ENCODE measurements at regions not wholly inside any gene's neighbourhood (a gene's known extent, or its start where the extent isn't known, plus 50 kb on each side); places are given as distances from the start of the nearest gene placed in this dataset.

DNA sequence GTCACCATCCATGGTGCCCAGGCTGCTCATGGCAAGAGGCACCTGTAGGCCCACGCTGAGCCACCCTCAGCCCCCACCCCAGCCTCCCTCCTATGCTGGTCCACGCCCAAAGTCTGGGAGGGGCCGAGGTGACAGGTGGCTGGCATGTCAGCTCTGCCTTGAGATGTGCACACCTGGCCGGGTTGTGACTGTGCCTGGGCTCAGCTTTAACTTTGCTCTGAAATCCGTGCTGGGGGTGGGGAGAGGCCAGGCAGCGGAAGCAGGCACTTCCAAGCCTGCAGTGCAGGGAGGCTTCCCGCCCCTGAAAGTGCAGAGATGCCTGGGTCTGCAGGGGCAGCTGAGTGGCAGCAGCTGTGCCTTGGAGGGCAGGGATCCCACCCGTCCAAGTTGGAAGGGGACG is 1124.8 kb downstream of the SI start:
- H3K4me3 Mint-ChIP-seq, result no peak overlapping the region
- intact Hi-C loops (cut with micrococcal nuclease), result no loop called here
- no peaks in the 10 kb centered on the region for H3K4me1 Mint-ChIP-seq (ENCODE audit: low read depth)
- H3K36me3 Mint-ChIP-seq (ENCODE audit: low read depth), result no peaks in the 10 kb centered on the region
- no peaks in the 10 kb centered on the region for H3K27me3 Mint-ChIP-seq
- no peaks in the 10 kb centered on the region for H3K9me3 Mint-ChIP-seq
- no peak overlapping the region for H3K27ac Mint-ChIP-seq

DNA sequence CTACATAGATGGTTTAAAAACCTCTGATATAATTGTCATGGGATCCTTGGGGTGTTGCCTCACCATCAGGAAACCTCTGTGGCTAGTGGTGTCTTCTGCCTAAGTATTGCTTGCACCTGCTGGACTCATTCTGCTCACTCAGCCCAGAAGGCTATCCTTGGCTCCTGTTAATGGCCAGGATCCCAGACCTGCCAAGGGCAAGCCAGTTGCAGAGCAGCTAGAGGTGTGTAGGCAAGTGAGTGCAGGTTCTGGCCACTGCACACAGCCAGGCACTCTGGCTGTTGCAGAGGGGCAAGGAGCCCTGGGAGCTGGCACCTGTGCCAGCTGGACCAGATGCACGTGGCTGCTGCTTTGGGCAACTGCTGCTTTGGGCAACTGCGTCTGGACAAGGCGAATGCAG is 1125.8 kb downstream of the SI start:
- Mint-ChIP-seq H3K36me3 (ENCODE audit: low read depth) (no peaks in the 10 kb centered on the region), H3K27me3 (no peaks in the 10 kb centered on the region), H3K27ac (no peak overlapping the region), H3K4me1 (ENCODE audit: low read depth) (no peaks in the 10 kb centered on the region), H3K4me3 (no peak overlapping the region), H3K9me3 (no peaks in the 10 kb centered on the region)
- intact Hi-C loops (cut with micrococcal nuclease), result no loop called here

DNA sequence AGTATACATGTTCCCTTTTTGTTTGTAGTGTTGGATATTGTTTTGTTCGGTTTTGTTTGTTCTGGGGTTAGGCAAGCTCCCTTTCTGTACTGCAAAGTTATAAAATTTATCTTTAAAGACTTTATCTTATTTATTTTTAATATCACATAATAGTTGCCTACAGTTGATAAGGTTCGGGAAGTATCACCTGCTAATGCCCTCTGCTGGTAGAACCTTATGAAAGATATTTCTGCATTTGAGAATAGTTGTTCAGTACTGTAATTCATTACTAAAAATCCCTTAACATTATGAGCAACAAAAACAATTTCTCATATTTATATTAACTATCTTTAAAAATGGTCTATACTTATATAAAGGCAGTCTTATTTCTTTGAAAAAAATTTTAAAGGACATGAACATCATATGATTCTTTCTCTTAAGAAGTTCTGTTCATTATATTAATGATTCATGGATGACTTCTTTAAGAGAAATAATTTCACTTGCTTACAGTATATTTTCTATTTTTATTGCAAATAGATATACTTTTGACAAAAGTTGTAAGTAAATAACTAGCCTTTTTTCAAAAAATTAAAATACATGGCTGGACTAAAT is 1126.8 kb downstream of the SI start:
- H3K4me1 Mint-ChIP-seq (ENCODE audit: low read depth), result no peaks in the 10 kb centered on the region
- no peaks in the 10 kb centered on the region for H3K9me3 Mint-ChIP-seq
- intact Hi-C loops (cut with micrococcal nuclease), result no loop called here
- no peak overlapping the region for H3K27ac Mint-ChIP-seq
- no peaks in the 10 kb centered on the region for H3K36me3 Mint-ChIP-seq (ENCODE audit: low read depth)
- no peaks in the 10 kb centered on the region for H3K27me3 Mint-ChIP-seq
- H3K4me3 Mint-ChIP-seq, result no peak overlapping the region

- Mint-ChIP-seq H3K27ac (no peak overlapping the region), H3K36me3 (ENCODE audit: low read depth) (no peaks in the 10 kb centered on the region), H3K9me3 (peaks cover 21% of the 10 kb centered on the region), H3K4me1 (ENCODE audit: low read depth) (no peaks in the 10 kb centered on the region), H3K27me3 (no peaks in the 10 kb centered on the region), H3K4me3 (no peak overlapping the region)
- intact Hi-C loops (cut with micrococcal nuclease), result no loop called here
These were observed 1131.5 kb downstream of the SI start for GRCh38 chr3:163946785-163947184.

DNA sequence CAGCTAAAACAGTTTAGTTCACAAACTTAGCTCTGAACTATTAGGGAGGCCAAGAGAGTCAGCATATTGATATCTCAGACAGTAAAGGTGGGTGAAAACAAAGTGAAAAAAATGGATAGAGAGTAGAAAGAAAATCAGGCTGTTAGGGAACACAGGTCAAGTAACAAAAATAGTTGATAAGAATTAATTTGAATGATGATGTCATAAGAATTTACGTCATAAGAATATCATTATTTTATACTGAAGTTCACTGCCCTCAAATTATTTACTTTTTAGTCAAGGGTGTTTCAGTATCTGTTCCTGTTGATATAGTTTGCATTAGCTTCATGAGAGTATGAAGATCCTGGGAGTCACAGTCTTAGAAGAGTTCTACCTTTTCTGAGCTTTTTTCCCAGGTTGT is 1134.6 kb downstream of the SI start:
- intact Hi-C loops (cut with micrococcal nuclease), result no loop called here
- peaks cover 30% of the 10 kb centered on the region for H3K9me3 Mint-ChIP-seq
- no peak overlapping the region for H3K27ac Mint-ChIP-seq
- H3K4me3 Mint-ChIP-seq, result no peak overlapping the region
- H3K36me3 Mint-ChIP-seq (ENCODE audit: low read depth), result no peaks in the 10 kb centered on the region
- H3K27me3 Mint-ChIP-seq, result no peaks in the 10 kb centered on the region
- H3K4me1 Mint-ChIP-seq (ENCODE audit: low read depth), result no peaks in the 10 kb centered on the region

DNA sequence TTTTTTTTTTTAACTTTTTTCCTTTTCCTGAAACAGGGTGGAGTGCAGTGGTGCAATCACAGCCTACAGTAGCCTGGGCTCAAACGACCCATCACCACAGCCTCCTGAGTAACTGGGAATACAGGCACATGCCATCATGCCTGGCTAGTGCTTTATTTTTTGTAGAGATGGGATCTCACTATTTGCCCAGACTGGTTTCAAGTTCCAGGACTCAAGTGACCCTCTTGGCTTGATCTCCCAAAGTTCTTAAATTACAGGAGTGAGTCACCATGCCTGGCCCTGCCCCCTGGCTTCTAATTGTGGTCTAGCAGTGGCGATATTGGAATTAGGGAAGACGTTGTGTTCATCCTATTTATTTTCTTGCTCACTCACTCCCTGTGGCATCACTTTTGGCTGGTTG is 1138.4 kb downstream of the SI start:
- Mint-ChIP-seq H3K36me3 (ENCODE audit: low read depth) (no peaks in the 10 kb centered on the region), H3K27ac (no peak overlapping the region), H3K4me3 (no peak overlapping the region), H3K27me3 (no peaks in the 10 kb centered on the region), H3K9me3 (peaks cover 30% of the 10 kb centered on the region), H3K4me1 (ENCODE audit: low read depth) (no peaks in the 10 kb centered on the region)
- intact Hi-C loops (cut with micrococcal nuclease), result no loop called here

DNA sequence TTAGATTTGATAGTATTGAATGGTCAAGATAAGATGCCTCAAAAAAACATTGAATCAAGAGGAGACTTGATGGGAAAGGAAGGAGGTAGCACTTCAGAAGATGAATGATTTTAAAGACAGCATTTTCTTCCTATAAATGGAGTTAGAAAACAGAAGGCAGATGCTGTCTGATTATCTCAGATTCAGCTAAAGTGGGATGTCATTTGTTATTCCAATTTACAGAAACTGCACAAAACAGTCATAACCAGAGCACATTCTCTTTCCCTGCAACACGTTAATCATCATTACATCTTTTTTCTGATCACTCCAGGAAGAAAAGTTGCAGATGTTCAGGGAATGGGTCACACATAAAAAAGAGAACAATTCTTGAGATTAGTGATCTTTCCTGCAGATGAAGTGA is 1141.8 kb downstream of the SI start:
- Mint-ChIP-seq H3K4me3 (no peak overlapping the region), H3K27me3 (no peaks in the 10 kb centered on the region), H3K27ac (no peak overlapping the region), H3K36me3 (ENCODE audit: low read depth) (no peaks in the 10 kb centered on the region), H3K9me3 (peaks cover 9% of the 10 kb centered on the region), H3K4me1 (ENCODE audit: low read depth) (no peaks in the 10 kb centered on the region)
- intact Hi-C loops (cut with micrococcal nuclease), result no loop called here

DNA sequence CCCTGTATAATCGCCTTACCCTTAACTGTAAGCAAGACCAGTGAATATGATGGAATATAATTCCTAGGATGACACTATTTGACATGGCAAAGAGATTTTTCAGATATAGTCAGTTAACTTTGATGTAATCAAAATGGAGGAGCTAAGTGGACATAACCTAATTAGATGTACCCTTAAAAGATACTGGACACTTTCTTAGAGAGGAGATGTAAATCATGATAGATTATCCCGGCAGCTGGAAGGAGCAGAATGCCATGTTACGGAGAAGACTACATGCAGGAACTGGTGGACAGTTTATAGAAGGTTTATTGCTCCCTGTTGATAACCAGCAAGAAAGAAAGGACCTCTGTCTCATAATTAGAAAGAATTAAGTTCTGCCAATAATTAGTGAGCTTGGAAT is 1142.9 kb downstream of the SI start:
- intact Hi-C loops (cut with micrococcal nuclease), result no loop called here

GRCh38 chr3:163929069-163929652 is 1149.1 kb downstream of the SI start:
- no peaks in the 10 kb centered on the region for H3K4me1 Mint-ChIP-seq (ENCODE audit: low read depth)
- intact Hi-C loops (cut with micrococcal nuclease), result no loop called here
- H3K27ac Mint-ChIP-seq, result no peak overlapping the region
- no peaks in the 10 kb centered on the region for H3K27me3 Mint-ChIP-seq
- H3K4me3 Mint-ChIP-seq, result no peak overlapping the region
- H3K9me3 Mint-ChIP-seq, result no peaks in the 10 kb centered on the region
- no peaks in the 10 kb centered on the region for H3K36me3 Mint-ChIP-seq (ENCODE audit: low read depth)

More for the DNA sequence above, 1142.9 kb downstream of the SI start:
- Mint-ChIP-seq H3K27me3 (no peaks in the 10 kb centered on the region), H3K4me1 (ENCODE audit: low read depth) (no peaks in the 10 kb centered on the region), H3K4me3 (no peak overlapping the region), H3K27ac (no peak overlapping the region), H3K9me3 (peaks cover 3% of the 10 kb centered on the region), H3K36me3 (ENCODE audit: low read depth) (no peaks in the 10 kb centered on the region)

DNA sequence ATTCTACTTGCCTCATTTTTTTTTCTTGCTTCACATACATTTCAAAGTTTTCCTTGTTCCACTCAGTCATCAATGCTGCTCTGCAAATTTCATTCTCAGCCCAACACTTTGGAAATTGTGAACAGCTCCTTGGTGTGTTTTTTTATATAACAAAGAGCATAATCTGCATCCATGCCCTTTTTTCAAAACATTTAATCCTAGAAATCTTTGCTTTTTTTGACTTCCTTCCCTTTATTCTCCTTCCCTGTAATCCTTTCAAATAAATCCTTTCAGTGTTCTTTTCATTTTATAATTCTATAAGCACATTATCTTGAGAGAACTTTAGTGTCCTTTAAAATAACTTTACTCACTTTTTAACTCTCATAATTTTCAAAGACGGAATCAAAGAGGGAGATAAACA is 1150.8 kb downstream of the SI start:
- H3K27ac Mint-ChIP-seq, result no peak overlapping the region
- no peaks in the 10 kb centered on the region for H3K9me3 Mint-ChIP-seq
- H3K27me3 Mint-ChIP-seq, result no peaks in the 10 kb centered on the region
- no peaks in the 10 kb centered on the region for H3K36me3 Mint-ChIP-seq (ENCODE audit: low read depth)
- no peaks in the 10 kb centered on the region for H3K4me1 Mint-ChIP-seq (ENCODE audit: low read depth)
- no peak overlapping the region for H3K4me3 Mint-ChIP-seq
- intact Hi-C loops (cut with micrococcal nuclease), result no loop called here

DNA sequence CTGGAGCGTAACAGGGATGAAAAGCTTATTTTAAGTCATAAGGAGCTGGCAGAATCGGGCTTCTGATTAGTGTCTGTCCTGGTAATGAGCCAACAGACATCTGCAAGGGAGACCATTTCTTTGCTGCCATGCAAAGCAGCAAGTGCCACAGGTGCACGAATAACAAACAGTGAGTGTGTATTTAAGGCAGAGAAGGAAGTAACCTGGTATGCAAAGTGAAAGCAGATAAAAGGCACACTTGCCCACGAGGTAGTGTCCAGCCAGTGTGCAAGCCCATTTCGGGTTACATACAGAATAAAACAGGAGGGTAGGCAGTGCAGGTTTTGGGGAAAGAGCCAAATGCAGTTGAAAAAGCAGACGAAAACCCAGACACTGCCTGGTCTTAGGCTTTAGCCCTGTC is 1153.7 kb downstream of the SI start:
- Mint-ChIP-seq H3K4me1 (ENCODE audit: low read depth) (no peaks in the 10 kb centered on the region), H3K27ac (no peak overlapping the region), H3K27me3 (no peaks in the 10 kb centered on the region), H3K36me3 (ENCODE audit: low read depth) (no peaks in the 10 kb centered on the region), H3K9me3 (no peaks in the 10 kb centered on the region), H3K4me3 (no peak overlapping the region)
- intact Hi-C loops (cut with micrococcal nuclease), result no loop called here

- no peak overlapping the region for H3K27ac Mint-ChIP-seq
- H3K4me3 Mint-ChIP-seq, result no peak overlapping the region
- intact Hi-C loops (cut with micrococcal nuclease), result no loop called here
- no peaks in the 10 kb centered on the region for H3K36me3 Mint-ChIP-seq (ENCODE audit: low read depth)
- H3K4me1 Mint-ChIP-seq (ENCODE audit: low read depth), result no peaks in the 10 kb centered on the region
- H3K27me3 Mint-ChIP-seq, result no peaks in the 10 kb centered on the region
- H3K9me3 Mint-ChIP-seq, result no peaks in the 10 kb centered on the region
These were observed 1159.1 kb downstream of the SI start for GRCh38 chr3:163919154-163919553.

GRCh38 chr3:163916596-163917560 is 1161.4 kb downstream of the SI start:
- Mint-ChIP-seq H3K27me3 (no peaks in the 10 kb centered on the region), H3K27ac (no peak overlapping the region), H3K4me1 (ENCODE audit: low read depth) (no peaks in the 10 kb centered on the region), H3K4me3 (no peak overlapping the region), H3K9me3 (no peaks in the 10 kb centered on the region), H3K36me3 (ENCODE audit: low read depth) (no peaks in the 10 kb centered on the region)
- intact Hi-C loops (cut with micrococcal nuclease), result no loop called here

DNA sequence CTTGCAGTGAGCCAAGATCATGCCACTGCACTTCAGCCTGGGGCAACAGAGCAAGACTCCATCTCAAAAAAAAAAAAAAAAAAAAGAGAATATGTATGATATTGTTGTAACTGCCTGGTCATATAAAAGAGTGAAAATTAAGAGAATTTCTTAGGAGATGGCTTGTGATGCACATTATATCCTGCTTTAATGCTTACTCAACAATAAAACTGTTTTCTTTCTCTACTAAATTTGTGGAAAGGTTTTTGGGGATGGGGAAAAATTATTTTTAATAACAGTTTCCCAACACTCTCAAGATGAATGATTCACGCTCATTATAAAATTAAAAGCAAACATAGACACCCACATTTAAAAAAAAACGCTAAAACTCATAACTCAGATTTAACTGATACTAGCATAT is 1163.0 kb downstream of the SI start:
- H3K9me3 Mint-ChIP-seq, result no peaks in the 10 kb centered on the region
- H3K36me3 Mint-ChIP-seq (ENCODE audit: low read depth), result no peaks in the 10 kb centered on the region
- intact Hi-C loops (cut with micrococcal nuclease), result no loop called here
- no peaks in the 10 kb centered on the region for H3K27me3 Mint-ChIP-seq
- H3K4me3 Mint-ChIP-seq, result no peak overlapping the region
- no peak overlapping the region for H3K27ac Mint-ChIP-seq
- H3K4me1 Mint-ChIP-seq (ENCODE audit: low read depth), result no peaks in the 10 kb centered on the region

Measured in dendritic cell treated with granulocyte-macrophage colony-stimulating factor and Interleukin-4, amounts not matched to agents 40 ng/mL and 50 ng/mL, for 4 days (primary cell).